ENCODE measurements at regions not wholly inside any gene's neighbourhood (a gene's known extent, or its start where the extent isn't known, plus 50 kb on each side); places are given as distances from the start of the nearest gene placed in this dataset.
"Not testable (repeated sequence)": the region's sequence is repeated elsewhere in the genome, so short reads cannot be mapped to it uniquely, and the experiment has no call there.

GRCh38 chr11:39361557-39361956, 2097.9 kb downstream of the LRRC4C start:
- H3K4me3 Mint-ChIP-seq: no peak overlapping the region
- no peak overlapping the region for H3K27ac Mint-ChIP-seq
- ATAC-seq: no peak
- H3K27me3 Mint-ChIP-seq: no peaks in the 10 kb centered on the region
- H3K36me3 Mint-ChIP-seq: no peaks in the 10 kb centered on the region
- H3K9me3 Mint-ChIP-seq: no peaks in the 10 kb centered on the region
- no peaks in the 10 kb centered on the region for H3K4me1 Mint-ChIP-seq

- no peaks in the 10 kb centered on the region for H3K9me3 Mint-ChIP-seq
- H3K27ac Mint-ChIP-seq: no peak overlapping the region
- H3K4me3 Mint-ChIP-seq: no peak overlapping the region
- no peaks in the 10 kb centered on the region for H3K4me1 Mint-ChIP-seq
- H3K36me3 Mint-ChIP-seq: no peaks in the 10 kb centered on the region
- no peaks in the 10 kb centered on the region for H3K27me3 Mint-ChIP-seq
- ATAC-seq: no peak
Measured at GRCh38 chr11:39345834-39346442, 2113.5 kb downstream of the LRRC4C start.

GRCh38 chr11:39341461-39341860, 2118.0 kb downstream of the LRRC4C start:
- no peak for ATAC-seq
- no peaks in the 10 kb centered on the region for H3K36me3 Mint-ChIP-seq
- H3K4me1 Mint-ChIP-seq: no peaks in the 10 kb centered on the region
- H3K4me3 Mint-ChIP-seq: no peak overlapping the region
- peaks cover 17% of the 10 kb centered on the region for H3K9me3 Mint-ChIP-seq
- no peak overlapping the region for H3K27ac Mint-ChIP-seq
- H3K27me3 Mint-ChIP-seq: no peaks in the 10 kb centered on the region

GRCh38 chr11:39333006-39333405, 2126.4 kb downstream of the LRRC4C start:
- not testable (repeated sequence) for H3K27me3 Mint-ChIP-seq, H3K4me1 Mint-ChIP-seq, H3K9me3 Mint-ChIP-seq, ATAC-seq, H3K4me3 Mint-ChIP-seq, H3K36me3 Mint-ChIP-seq, H3K27ac Mint-ChIP-seq

- H3K4me3 Mint-ChIP-seq: no peak overlapping the region
- ATAC-seq: no peak
- no peaks in the 10 kb centered on the region for H3K4me1 Mint-ChIP-seq
- H3K27ac Mint-ChIP-seq: no peak overlapping the region
- no peaks in the 10 kb centered on the region for H3K9me3 Mint-ChIP-seq
- H3K27me3 Mint-ChIP-seq: no peaks in the 10 kb centered on the region
- no peaks in the 10 kb centered on the region for H3K36me3 Mint-ChIP-seq
Measured at GRCh38 chr11:39327302-39327701, 2132.2 kb downstream of the LRRC4C start.

- H3K27ac Mint-ChIP-seq, H3K36me3 Mint-ChIP-seq, H3K27me3 Mint-ChIP-seq, H3K4me1 Mint-ChIP-seq, ATAC-seq, H3K4me3 Mint-ChIP-seq, H3K9me3 Mint-ChIP-seq: not testable (repeated sequence)
Measured at GRCh38 chr11:39311888-39312287, 2147.6 kb downstream of the LRRC4C start.

- Mint-ChIP-seq H3K36me3 (no peaks in the 10 kb centered on the region), H3K27ac (no peak overlapping the region), H3K4me3 (no peak overlapping the region), H3K4me1 (no peaks in the 10 kb centered on the region), H3K27me3 (no peaks in the 10 kb centered on the region), H3K9me3 (peaks cover 7% of the 10 kb centered on the region)
- no peak for ATAC-seq
Measured at GRCh38 chr11:39304586-39304985, 2154.9 kb downstream of the LRRC4C start.

- no peak for ATAC-seq
- H3K4me3 Mint-ChIP-seq: no peak overlapping the region
- no peak overlapping the region for H3K27ac Mint-ChIP-seq
- no peaks in the 10 kb centered on the region for H3K36me3 Mint-ChIP-seq
- peaks cover 11% of the 10 kb centered on the region for H3K9me3 Mint-ChIP-seq
- H3K4me1 Mint-ChIP-seq: no peaks in the 10 kb centered on the region
- H3K27me3 Mint-ChIP-seq: no peaks in the 10 kb centered on the region
Measured at GRCh38 chr11:39294648-39295047, 2164.8 kb downstream of the LRRC4C start.

GRCh38 chr11:39288011-39288410, 2171.4 kb downstream of the LRRC4C start:
- H3K27me3 Mint-ChIP-seq: no peaks in the 10 kb centered on the region
- H3K27ac Mint-ChIP-seq: no peak overlapping the region
- peaks cover 6% of the 10 kb centered on the region for H3K9me3 Mint-ChIP-seq
- no peak for ATAC-seq
- H3K4me3 Mint-ChIP-seq: no peak overlapping the region
- no peaks in the 10 kb centered on the region for H3K36me3 Mint-ChIP-seq
- no peaks in the 10 kb centered on the region for H3K4me1 Mint-ChIP-seq

- no peaks in the 10 kb centered on the region for H3K36me3 Mint-ChIP-seq
- peaks cover 8% of the 10 kb centered on the region for H3K9me3 Mint-ChIP-seq
- no peak overlapping the region for H3K27ac Mint-ChIP-seq
- no peak overlapping the region for H3K4me3 Mint-ChIP-seq
- no peaks in the 10 kb centered on the region for H3K4me1 Mint-ChIP-seq
- H3K27me3 Mint-ChIP-seq: no peaks in the 10 kb centered on the region
- no peak for ATAC-seq
Measured at GRCh38 chr11:39268176-39268690, 2191.2 kb downstream of the LRRC4C start.

- H3K27me3 Mint-ChIP-seq: no peaks in the 10 kb centered on the region
- H3K4me1 Mint-ChIP-seq: no peaks in the 10 kb centered on the region
- no peak overlapping the region for H3K27ac Mint-ChIP-seq
- no peak overlapping the region for H3K4me3 Mint-ChIP-seq
- no peaks in the 10 kb centered on the region for H3K36me3 Mint-ChIP-seq
- no peak for ATAC-seq
- H3K9me3 Mint-ChIP-seq: peaks cover 22% of the 10 kb centered on the region
Measured at GRCh38 chr11:39255648-39256047, 2203.8 kb downstream of the LRRC4C start.

GRCh38 chr11:39249566-39250365, 2209.7 kb downstream of the LRRC4C start:
- Mint-ChIP-seq H3K36me3 (no peaks in the 10 kb centered on the region), H3K9me3 (peaks cover 9% of the 10 kb centered on the region), H3K4me3 (no peak overlapping the region), H3K27ac (no peak overlapping the region), H3K27me3 (no peaks in the 10 kb centered on the region), H3K4me1 (no peaks in the 10 kb centered on the region)
- ATAC-seq: no peak

GRCh38 chr11:39247570-39248137, 2211.8 kb downstream of the LRRC4C start:
- ATAC-seq: no peak
- H3K27ac Mint-ChIP-seq: no peak overlapping the region
- H3K4me1 Mint-ChIP-seq: no peaks in the 10 kb centered on the region
- peaks cover 2% of the 10 kb centered on the region for H3K9me3 Mint-ChIP-seq
- H3K4me3 Mint-ChIP-seq: no peak overlapping the region
- H3K27me3 Mint-ChIP-seq: no peaks in the 10 kb centered on the region
- no peaks in the 10 kb centered on the region for H3K36me3 Mint-ChIP-seq

- Mint-ChIP-seq H3K27ac (no peak overlapping the region), H3K27me3 (no peaks in the 10 kb centered on the region), H3K4me1 (no peaks in the 10 kb centered on the region), H3K9me3 (peaks cover 5% of the 10 kb centered on the region), H3K36me3 (no peaks in the 10 kb centered on the region), H3K4me3 (no peak overlapping the region)
- no peak for ATAC-seq
Measured at GRCh38 chr11:39239553-39239952, 2219.9 kb downstream of the LRRC4C start.

- no peak overlapping the region for H3K4me3 Mint-ChIP-seq
- no peaks in the 10 kb centered on the region for H3K4me1 Mint-ChIP-seq
- H3K27ac Mint-ChIP-seq: no peak overlapping the region
- H3K36me3 Mint-ChIP-seq: no peaks in the 10 kb centered on the region
- H3K9me3 Mint-ChIP-seq: peaks cover 11% of the 10 kb centered on the region
- ATAC-seq: no peak
- H3K27me3 Mint-ChIP-seq: no peaks in the 10 kb centered on the region
Measured at GRCh38 chr11:39236916-39237315, 2222.5 kb downstream of the LRRC4C start.

Measured in stimulated activated memory B cell treated with anti-CD40 and anti-IgM and Interleukin-4, amounts not matched to agents 10 μg/mL and 1 μg/mL and 100 μg/mL, for 72 hours (primary cell).